ENCODE measurements at regions not wholly inside any gene's neighbourhood (a gene's known extent, or its start where the extent isn't known, plus 50 kb on each side); places are given as distances from the start of the nearest gene placed in this dataset.

GRCh38 chr13:34294483-34295129 lies 476.7 kb downstream of the RFC3 start:
- H3K4me1 ChIP-seq (ENCODE audit: control insufficient read depth, extremely low read depth, insufficient read depth, low read length) = no peaks in the 10 kb centered on the region
- DNase-seq (ENCODE audit: low read depth, low spot score) (no peak), FAIRE-seq (no peak)
- CTCF ChIA-PET = no interaction called here
- H3K9me1 ChIP-seq (replicated peaks; ENCODE audit: control insufficient read depth, extremely low read depth, insufficient read depth, low read length) = no peaks in the 10 kb centered on the region
- no peaks in the 10 kb centered on the region for H4K20me1 ChIP-seq (replicated peaks; ENCODE audit: control insufficient read depth, extremely low read depth, insufficient read depth, low read length)
- H3K36me3 ChIP-seq (ENCODE audit: control insufficient read depth in 2 of 2, extremely low read depth in 1 of 2, insufficient read depth in 2 of 2, low read length in 2 of 2) = no peaks in the 10 kb centered on the region
- POLR2A ChIA-PET = no interaction called here
- intact Hi-C loops (cut with micrococcal nuclease) (no loop called here), dilution Hi-C loops (cut with MboI; ENCODE audit: extremely low pct_ligation_motif_present, low sequenced_read_pairs) (no loop called here)
- no peaks in the 10 kb centered on the region for H3K27me3 ChIP-seq (ENCODE audit: control insufficient read depth in 2 of 2, insufficient read depth in 2 of 2, low read length in 2 of 2)
- H3K4me3 ChIP-seq (replicated peaks in 1 of 3; ENCODE audit: insufficient read depth in 1 of 3, low read depth in 1 of 3, low read length in 3 of 3) = no peak overlapping the region
- peak overlapping the region; percentile 50 for H2AFZ ChIP-seq (ENCODE audit: low read depth, low read length)
- no peak overlapping the region for H3K4me2 ChIP-seq (ENCODE audit: insufficient read depth, low read length)
- H3K79me2 ChIP-seq (ENCODE audit: control insufficient read depth, insufficient read depth, low read length) = no peaks in the 10 kb centered on the region
- no TSS peak for BruUV-seq (replicated peaks)
- H3K9me3 ChIP-seq (replicated peaks; ENCODE audit: control insufficient read depth, insufficient read depth, low read length) = no peaks in the 10 kb centered on the region
- no peak overlapping the region for H3K9ac ChIP-seq (replicated peaks; ENCODE audit: extremely low read depth, insufficient read depth, low read length)
- TF ChIP-seq MAX (IDR thresholded peaks at IDR 0.05; ENCODE audit: insufficient read depth, insufficient read length) = no peak
- no peak for TF ChIP-seq POLR2AphosphoS5 (IDR thresholded peaks at IDR 0.05; ENCODE audit: insufficient read depth, low read depth, low read length)
- TF ChIP-seq EZH2 (IDR thresholded peaks at IDR 0.05; ENCODE audit: borderline replicate concordance, low read depth, low read length, severe bottlenecking) = no peak
- TF ChIP-seq GATA2 (IDR thresholded peaks at IDR 0.05; ENCODE audit: insufficient read depth, insufficient read length, low read depth, low read length) = no peak
- no peak for TF ChIP-seq JUN (IDR thresholded peaks at IDR 0.05; ENCODE audit: borderline replicate concordance, insufficient read depth, insufficient read length, low read depth)
- TF ChIP-seq MYC (IDR thresholded peaks at IDR 0.05; ENCODE audit: low read depth, low read length) = no peak
- TF ChIP-seq FOS (IDR thresholded peaks at IDR 0.05; ENCODE audit: borderline replicate concordance, insufficient read depth, low read length) = no peak
- no peak for TF ChIP-seq POLR2A (IDR thresholded peaks at IDR 0.05; ENCODE audit: low read depth, low read length)
- TF ChIP-seq CTCF (IDR thresholded peaks at IDR 0.05; ENCODE audit: extremely low read depth in 1 of 2, insufficient read depth in 1 of 2, low read depth in 1 of 2, low read length in 2 of 2) = no peak
- H3K27ac ChIP-seq (ENCODE audit: insufficient read depth, low read depth, low read length) = no peak overlapping the region
